ENCODE measurements at regions not wholly inside any gene's neighbourhood (a gene's known extent, or its start where the extent isn't known, plus 50 kb on each side); places are given as distances from the start of the nearest gene placed in this dataset.

DNA sequence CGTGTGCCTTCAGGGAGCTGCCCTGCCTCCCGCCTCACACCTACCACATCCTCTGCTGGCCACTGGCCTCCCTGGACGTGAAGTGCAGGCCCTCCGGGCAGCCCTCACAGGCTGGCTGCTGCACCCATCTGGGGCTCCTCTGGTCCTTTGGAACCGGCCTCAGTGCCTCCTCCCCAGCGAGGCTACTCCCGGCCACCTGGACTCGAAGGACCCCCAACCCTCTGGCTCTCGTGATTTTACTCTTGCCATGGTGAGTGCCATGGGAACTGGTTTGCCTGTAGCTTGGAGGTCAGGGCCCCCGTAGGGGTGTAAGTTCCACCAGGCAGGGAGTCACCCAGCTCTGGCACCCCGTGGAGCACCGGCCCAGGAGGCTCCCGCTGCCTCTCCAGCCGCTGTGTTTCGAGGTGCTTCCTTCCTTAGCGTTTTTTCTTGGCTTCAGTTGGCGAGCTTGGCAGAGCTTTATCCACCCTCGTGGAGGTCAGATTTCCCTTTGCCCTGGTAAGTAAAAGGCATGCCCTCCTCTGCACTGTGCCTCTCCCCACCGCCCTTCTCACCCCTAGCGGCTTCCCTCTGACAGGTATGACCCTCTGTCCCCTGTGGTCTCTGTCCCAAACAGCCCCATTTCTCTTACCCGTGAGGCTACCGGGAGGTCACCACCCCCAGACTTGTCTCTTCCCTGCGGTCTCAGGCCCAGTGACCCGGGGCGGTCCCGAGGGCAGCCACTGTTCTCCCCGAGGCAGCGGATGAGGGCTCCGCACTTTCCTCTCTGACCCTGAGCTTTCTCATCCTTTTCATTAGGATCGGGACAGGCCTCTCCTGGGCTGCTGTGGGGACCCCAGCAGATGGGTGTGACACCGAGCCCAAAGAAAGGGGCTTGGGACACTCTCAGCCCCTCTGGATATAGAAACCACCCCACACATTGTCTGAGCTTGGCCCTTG, 203.1 kb upstream of the C14orf180 start:
- FAIRE-seq (no peak), DNase-seq (ENCODE audit: low spot score in 2 of 2) (no peak)

DNA sequence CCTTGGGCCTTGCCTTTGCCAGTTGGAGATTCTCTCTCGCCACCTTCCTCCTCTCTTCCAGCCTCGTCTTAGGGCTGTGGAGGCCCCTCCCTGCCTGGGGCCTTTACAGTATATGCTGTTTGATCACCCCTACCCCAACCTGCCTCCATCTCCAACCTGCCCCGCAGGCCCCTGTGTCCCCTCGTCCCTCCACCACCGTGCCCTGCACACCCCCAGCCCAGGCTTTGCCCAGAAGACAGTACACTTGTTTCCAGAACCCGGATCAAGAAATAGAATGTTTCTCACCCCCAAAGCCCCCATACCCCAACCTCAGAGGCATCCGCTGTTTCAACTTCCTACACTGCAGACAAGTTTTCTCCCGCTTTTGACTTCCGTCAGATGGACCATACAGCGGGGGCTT, 202.3 kb upstream of the C14orf180 start:
- no peak for FAIRE-seq
- no peak for DNase-seq (ENCODE audit: low spot score in 2 of 2)

DNA sequence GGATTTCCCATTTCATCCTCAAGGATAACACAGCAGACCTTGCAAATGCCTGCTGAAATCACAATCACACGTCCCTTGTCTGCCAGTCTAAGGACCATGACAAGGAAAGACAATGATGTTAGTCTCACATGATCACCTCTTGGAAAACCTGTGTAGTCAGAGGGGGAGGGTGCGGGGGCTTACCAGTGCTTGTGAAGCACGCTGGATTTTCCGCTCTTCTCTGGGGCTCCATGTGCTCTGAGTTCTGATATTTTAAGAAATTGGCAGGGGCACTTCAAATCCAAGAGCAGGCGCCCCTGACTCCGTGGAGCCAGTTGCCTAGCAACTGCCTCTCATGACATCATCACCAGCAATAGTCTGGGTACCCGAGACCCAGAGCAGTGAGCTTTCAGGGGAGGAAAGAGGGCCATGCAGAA, 200.9 kb upstream of the C14orf180 start:
- FAIRE-seq = no peak
- no peak for DNase-seq (ENCODE audit: low spot score in 2 of 2)

DNA sequence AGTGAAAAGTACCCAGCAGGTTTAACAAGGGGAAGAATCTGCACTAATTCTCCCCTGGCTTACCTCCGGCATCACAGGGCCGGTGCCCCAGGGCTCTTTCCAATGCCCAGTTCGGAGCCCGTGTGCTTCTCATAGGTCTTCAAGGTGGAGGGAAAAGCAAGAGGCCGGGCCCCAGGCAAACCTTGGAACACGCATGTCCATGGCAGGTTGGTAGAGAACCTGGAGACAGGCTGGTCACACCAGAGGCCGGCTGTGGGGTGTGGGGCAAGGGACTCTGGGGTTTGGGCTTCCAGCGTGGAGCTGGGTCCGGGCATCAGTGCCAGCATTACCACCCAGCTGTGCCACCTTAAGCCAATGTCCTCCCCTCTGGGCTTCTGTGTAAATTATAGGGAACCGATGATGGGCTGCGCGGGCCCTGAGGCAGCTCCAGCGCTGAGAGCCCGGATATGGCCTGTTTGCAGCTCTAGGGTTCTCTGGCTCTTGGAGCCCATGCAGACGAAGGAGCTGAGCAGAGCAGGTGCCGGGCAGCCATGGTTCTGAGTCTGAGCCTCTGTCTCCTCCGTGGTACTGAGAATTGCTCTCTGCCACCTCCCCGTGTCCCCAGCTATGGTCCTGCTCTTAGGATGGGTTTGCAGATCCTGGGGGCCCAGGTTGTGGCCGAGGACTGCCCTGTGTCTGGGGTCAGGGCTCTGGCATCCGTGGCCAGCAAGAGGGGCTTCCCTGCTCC, 197.0 kb upstream of the C14orf180 start:
- DNase-seq (ENCODE audit: low spot score in 2 of 2) = no peak
- FAIRE-seq = no peak

DNA sequence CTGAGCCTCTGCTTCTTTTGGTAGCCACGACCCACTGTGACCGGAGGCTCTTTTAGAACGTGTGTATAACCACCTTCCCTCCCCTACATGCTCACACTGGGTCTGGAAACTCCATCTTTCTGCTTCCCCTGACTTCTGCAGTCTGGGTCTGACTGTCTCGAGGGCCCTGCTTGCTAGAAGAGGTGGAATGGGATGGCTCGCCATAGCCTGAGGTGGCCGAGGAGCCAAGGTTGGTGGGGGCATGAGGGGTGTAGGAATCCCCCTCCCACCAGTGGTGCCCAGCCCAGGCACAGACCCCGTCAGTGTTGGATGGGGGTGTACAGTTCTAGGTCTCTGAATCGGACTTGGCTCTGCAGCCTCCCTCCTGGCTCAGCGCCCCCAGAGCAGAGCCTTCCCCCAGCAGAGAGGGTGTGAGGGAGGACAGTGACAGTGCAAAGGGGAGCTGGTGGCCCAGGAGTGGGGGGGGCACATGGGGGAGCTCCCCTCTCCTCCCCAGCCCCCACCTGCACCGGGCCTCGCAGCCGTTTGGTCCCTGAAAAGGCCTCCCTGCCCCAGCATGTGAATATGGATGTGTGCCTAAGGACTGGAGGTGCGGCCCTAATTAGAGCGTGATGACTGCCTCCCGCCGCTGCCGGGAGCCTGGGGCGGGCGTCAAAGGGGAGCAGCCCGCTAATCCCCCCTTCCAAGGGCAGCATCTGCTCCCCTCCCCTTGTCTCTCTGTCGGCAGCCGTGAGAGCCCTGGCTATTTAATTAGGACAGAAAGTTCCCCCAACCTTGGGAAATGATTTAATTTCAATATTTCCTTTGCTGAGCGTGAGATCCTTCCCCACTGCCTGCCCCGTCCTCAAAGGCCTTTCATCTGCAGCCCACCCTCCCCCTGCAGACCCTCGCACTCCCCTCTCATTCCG, 196.2 kb upstream of the C14orf180 start:
- DNase-seq (ENCODE audit: low spot score in 2 of 2) (no peak), FAIRE-seq (no peak)

DNA sequence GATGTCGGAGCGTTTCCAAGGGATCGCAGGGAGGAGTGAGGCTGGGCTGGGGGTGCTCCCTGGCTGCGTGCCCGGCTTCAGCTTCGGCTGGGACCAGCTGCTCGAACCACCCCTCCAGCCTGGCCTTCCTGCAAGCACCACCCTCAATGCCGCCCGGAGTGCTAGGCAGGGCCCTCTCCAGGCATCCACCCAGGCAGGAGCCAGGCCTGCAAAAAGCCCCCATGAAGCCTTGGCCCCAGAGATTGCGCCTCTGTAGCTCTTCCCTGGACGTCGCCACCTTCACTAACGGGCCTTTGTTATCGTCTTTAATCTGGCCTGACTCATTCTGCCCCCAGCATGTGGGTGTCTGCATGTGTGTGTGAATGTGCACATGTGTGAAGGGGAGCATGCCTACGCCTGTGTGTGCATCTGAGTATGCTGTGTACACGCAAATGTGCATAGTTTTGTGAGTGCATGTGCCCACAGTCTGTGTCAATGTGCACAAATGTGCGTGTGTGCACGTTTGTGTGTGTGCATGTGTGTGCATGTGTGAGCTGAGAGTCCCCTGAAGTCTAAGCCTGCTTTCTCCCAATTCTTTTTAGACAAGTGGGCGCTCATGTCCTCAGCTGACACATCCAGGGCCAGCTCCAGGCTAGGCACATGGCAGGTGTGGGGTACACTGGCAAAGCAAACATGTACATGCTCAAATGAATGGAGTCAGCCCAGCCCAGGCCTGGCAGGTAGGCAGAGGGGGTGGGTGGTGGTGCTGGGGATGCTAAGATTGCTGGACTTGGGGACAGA, 195.4 kb upstream of the C14orf180 start:
- FAIRE-seq (no peak), DNase-seq (ENCODE audit: low spot score in 2 of 2) (no peak)

DNA sequence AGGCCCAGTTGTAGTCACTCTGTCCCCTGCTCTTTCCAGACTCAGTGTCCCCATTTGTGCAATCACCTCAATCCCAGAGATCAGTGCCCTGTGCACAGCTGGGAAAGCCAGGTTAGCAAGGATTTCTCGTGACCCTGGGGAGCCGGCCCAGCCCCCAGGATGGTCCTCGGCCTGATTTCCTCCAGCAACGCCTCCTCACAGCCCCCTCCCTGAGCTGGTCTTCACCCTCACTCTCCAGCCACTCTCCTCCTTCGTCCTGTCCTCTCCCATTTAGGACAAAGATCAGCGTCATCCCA, 194.8 kb upstream of the C14orf180 start:
- DNase-seq (ENCODE audit: low spot score in 2 of 2) = no peak
- FAIRE-seq = no peak

DNA sequence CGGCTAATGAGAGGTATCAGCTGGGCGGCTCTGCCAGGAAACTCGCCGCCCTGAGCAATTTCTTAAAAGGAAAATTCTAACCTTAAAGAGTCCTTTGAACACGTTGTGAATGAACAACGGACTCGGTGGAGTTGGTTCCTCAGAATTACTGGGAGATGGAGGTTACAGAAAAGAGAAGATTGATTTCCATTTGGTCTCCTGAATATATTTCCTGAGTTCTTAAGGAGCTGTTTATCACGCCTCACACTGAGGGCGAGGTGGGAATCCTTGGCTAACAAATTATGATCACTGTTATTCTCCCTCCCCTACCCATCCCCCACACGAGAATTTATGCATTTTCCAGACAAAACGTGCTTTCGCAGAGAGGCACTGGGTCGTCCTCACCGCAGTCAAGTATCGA, 194.5 kb upstream of the C14orf180 start:
- DNase-seq (ENCODE audit: low spot score in 2 of 2) = no peak
- FAIRE-seq = no peak

DNA sequence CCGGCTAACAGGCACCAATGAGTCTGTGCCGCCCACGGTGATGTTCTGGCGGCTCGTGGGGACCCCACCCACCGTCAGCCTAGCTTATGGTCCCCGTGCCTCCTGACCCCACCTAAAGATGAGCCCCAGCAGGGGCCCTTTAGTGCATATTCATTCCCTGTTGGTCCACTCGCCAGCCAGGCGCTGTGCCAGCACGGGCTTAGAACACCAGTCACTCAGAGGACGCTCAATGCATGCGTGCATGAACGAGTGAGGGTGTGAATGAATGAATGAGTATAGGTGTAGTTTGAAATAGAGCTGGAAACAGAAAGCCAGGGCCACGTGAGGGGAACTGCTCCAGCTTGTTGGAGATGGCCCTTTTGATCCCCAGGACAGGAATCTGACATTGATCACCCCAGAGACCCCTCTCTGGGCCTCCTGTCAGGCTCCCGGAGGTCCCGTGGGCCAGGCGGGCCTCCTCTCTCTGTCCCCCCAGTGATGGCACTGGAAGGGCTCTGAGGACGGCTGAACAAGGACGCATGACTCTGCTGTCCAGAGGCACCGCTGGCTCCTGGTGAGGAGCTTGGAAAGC, 193.9 kb upstream of the C14orf180 start:
- DNase-seq (ENCODE audit: low spot score in 2 of 2) = no peak
- FAIRE-seq = no peak

DNA sequence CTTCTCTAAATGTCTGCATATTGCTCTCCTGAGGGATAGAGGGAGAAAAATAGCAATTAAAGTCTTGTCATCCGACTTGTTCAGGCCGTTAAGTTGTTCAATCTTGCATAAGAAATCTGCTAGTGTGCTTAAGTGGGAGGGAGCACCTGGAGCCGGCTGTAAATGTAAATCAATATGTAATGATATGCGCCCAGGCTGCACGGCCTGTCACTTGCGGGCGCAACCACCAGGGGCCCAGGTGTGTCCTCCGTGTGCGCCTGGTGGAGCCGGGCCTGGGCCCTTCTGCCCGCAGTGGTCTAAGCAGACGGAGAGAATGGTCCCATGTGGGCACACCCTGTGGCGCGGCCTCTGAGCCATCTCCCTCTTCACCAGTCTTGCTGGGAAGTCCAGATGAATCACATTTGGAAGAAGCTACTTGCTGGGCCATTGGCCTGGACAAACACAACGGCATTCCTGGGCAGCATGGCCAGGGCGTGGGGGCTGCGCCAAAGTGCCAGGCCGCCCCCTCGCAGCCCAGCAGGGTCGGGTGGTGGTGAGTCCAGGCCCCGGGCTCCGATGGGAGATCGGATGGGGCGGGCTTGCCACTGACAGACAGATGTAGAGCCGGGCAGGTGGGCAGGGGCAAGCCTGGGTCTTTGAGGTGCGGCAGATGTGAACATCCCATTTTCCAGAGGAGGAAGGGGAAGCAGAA, 193.3 kb upstream of the C14orf180 start:
- DNase-seq (ENCODE audit: low spot score in 2 of 2) (no peak), FAIRE-seq (no peak)

DNA sequence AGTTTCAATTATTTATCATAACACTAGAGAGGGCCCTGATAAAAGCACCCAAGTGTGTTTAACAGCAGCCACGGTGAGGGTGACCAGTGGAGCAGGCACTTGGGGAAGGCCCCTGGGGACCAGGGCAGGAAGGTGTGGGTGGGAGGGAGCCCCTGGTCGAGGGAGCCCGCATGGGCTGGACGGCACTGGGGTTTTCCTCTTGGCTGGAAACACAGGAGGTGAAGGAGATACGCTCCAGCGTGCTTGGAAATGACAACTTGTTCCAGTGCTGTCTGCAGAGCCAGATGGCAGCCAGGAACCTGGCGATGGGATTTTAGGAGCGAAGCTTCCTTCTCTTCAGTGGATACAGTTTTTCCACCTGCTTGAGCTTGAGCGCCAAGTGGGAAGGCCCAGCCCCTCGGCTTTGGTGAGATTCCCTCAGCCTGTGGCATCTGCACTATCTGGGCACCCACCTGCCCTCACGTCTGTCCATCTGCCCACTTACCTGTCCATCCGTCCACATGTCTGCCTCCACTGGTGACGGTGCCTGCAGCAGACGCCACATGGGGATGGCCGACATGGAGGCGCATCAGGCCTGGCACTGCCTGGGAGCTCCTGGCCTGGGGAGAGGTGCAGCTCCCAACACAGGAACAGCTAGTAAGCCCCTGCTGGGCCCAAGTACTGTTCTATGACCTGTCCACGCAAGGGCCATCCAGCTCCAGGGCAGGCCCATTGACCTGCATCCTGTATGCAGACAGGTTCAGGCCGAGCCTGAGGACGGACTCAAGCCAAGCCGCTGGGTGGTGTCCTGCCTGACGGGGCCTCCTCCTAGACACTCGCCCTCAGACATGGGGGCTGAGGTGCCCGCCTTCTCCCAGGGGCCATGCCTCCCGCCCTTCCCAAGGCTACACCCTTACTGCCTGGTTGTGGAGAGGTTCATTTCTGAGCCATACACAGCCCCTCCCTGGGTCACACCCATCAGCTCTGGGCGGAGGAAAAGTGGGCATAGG, 192.2 kb upstream of the C14orf180 start:
- DNase-seq (ENCODE audit: low spot score in 2 of 2) = no peak
- FAIRE-seq = no peak

DNA sequence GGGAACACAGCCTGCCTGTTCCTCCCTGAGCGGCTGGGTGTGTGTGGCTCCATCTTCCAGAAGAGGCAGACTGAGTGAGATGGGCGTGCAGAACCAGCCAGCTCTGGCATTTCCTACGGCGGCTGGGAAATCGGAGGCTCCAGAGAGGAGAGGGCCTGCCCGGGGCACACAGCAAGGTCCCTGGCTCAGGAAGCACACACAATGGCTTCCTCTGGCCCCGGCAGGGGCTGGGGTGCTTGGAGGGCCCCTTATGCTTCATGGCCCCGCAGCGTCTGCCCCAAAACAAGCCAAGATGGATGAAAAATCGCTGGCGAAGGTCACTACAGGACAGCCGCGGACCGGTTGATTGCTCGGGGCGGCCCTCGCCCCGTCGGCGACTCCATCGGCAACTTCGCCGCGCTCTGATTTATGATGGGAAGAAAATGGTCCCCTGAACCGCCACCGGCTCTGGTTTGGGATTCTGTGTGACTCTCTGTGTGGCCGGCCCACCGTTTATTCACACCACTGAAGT, 191.5 kb upstream of the C14orf180 start:
- FAIRE-seq = no peak
- DNase-seq (ENCODE audit: low spot score in 2 of 2) = no peak

DNA sequence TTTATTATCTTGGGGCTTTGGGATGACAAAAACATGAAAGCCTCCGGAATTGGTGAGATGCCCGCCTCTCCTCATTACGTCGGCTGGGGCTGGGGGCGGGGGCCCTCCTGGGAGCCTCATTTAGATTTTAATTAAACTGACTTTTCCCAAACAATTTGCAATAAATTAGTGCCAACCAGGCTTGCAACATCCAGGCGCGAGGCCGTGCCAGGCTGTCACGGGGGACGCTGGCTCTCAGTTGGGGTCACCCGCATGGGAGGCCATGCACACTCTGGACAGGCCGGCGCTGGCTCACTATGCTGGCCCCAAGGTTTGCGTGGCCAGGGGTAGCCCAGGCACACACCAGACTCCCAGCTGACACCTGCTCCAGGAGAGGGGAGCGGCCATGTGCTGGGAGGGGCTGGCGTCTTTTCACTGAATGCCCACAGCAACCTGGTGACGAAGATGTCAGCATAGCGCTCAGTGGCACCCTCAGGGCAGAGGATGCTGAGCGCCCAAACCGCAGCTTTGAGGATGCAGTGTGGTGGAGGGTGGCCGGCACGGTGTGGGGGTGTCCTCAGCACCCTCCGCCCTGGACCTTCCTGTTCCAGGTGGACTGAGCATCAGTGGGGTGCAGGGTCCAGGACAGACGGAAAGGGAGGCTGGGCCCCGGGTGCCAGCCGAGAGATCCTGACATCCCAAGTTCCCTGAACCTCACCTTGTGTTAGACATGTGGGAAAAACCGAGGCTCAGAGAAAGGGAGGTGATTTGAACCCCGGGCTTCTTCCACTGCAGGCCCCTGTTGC, 190.8 kb upstream of the C14orf180 start:
- no peak for FAIRE-seq
- no peak for DNase-seq (ENCODE audit: low spot score in 2 of 2)

DNA sequence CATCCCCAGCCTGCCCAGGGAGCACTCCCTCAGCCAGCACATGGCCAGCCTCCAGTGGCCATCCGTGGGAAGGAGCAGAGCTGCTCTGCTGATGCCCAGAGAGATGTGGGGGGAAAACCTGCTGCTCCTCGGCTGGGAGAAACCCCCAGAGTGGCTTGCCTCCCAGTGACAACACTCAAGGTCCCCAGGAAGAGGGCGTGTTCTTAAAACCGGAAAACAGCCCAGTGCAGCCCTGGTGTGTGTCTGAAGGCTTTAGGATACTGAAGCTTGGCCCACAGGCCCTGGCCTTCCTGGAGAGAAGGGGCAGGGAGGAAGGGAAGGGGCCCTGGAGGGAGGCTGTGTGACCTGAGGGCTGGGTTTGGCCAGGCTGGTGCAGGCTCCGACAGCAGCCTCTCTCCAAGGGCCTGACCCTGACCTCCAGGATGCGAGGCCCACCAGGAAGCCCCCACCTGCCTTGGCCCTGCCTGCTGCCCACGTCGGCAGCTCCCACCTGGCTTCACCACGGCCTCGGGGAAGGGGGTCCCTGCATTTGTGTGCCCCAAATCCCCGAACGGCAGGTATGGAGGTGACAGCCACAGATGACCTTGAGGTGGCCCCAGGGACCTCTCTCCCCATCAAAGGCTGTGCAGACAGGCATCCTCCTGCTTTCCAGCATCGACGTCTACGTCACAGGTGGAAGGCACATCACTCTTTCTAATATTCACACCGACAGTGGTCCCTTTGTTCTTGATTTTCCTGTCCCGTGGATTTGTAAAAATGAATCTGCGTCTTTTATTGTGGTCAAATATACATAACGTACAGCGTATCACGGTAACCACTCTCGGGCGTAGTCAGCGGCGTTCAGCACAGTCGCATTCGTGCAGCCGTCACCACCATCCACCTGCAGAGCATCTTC, 190.0 kb upstream of the C14orf180 start:
- no peak for DNase-seq (ENCODE audit: low spot score in 2 of 2)
- no peak for FAIRE-seq

DNA sequence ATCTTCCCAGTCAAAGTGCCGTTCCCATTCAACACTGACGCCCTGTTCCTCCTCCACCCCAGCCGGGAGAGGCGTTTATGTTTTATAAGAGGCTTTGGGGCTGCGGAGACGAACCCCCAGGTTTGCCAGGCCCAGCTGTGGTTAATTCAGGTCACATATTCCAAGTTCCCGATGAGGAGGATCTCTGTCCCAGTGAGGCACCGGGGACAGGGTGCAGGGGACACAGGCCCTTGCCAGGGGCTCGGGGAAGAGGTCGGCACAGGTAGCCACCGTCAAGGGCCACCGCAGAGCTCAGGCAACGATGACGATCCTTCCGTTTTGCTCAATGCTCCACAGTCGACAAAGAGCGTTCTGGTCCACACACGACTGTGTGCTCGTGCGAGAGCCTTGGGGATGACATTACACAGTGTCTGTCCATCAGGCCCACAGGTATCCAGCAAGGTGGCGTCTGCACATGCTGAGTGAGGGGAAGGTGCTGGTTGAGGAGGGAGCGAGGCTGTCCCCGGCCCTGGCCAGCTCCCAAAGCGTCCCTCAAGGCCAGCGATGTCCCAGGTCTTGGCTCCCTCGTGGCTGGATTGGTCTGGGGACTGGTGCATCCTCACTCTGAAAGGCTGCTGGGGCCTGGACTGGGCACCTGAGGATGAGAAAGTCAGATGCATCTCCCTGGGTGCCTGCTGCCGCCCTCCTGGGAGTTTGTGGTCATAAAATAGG, 189.2 kb upstream of the C14orf180 start:
- FAIRE-seq (no peak), DNase-seq (ENCODE audit: low spot score in 2 of 2) (no peak)

Data from frontal cortex (tissue), 3 donors.